HEK293 (cell line): ENCODE measurements at regions not wholly inside any gene's neighbourhood (a gene's known extent, or its start where the extent isn't known, plus 50 kb on each side); places are given as distances from the start of the nearest gene placed in this dataset.

Experiments
- CTCF ChIA-PET: fragments of 350-600 bp; formaldehyde crosslinking; extraction: SDS; loops from one replicate; lab custom pipeline; 2021; ENCODE audit warnings: antibody characterized with exemption; lab: Yijun Ruan, JAX
- POLR2A ChIA-PET: fragments of 300-600 bp; formaldehyde crosslinking; extraction: SDS; loops from one replicate; lab custom pipeline; 2020; ENCODE audit warnings: antibody characterized with exemption, inconsistent platforms; lab: Yijun Ruan, JAX
- H3K27ac ChIP-seq: fragments of 200-500 bp; sonication (Bioruptor generic); 2 replicates; pipeline ENCODE4 v1.5.1; 2014; ENCODE audit warnings: low read depth, low read length, control low read depth, inconsistent platforms; ENCODE audit errors: extremely low read depth
- H3K36me3 ChIP-seq, 2 experiments: fragments of 200-500 bp in 1 of 2; sonication (Bioruptor generic) in 1 of 2; 1 replicate in 1 of 2; 2 replicates in 1 of 2; pipeline ENCODE4 v1.5.1; 2014 to 2017; ENCODE audit warnings: inconsistent platforms in 2 of 2, low read length in 2 of 2; ENCODE audit not compliant: control insufficient read depth in 2 of 2, insufficient read depth in 1 of 2
- H3K4me1 ChIP-seq: fragments of 200-500 bp; sonication (Bioruptor generic); 2 replicates; pipeline ENCODE4 v1.5.1; 2014; ENCODE audit warnings: mild to moderate bottlenecking, low read length, inconsistent platforms; ENCODE audit not compliant: control insufficient read depth, insufficient read depth
- H3K4me3 ChIP-seq: 2 replicates; pipeline ENCODE4 v1.5.1; 2011; ENCODE audit warnings: low read depth, mild to moderate bottlenecking, control low read depth, low read length, moderate library complexity
- H3K9me3 ChIP-seq: fragments of 200-500 bp; sonication (Bioruptor generic); 2 replicates; pipeline ENCODE4 v1.5.1; 2014; ENCODE audit warnings: low read depth, low read length, inconsistent platforms; ENCODE audit not compliant: control insufficient read depth, insufficient read depth
- KLF8 ChIP-seq: fragments of 450-650 bp; formaldehyde crosslinking; IDR thresholded peaks from 2 replicates; pipeline ENCODE4 v1.5.1; 2016; ENCODE audit warnings: missing biosample characterization, missing genetic modification characterization
- SALL2 ChIP-seq: fragments of 450-650 bp; formaldehyde crosslinking; IDR thresholded peaks from 2 replicates; pipeline ENCODE4 v1.5.0; 2017; ENCODE audit warnings: missing biosample characterization, mild to moderate bottlenecking, missing genetic modification characterization, borderline replicate concordance
- ZBTB17 ChIP-seq: fragments of 450-650 bp; formaldehyde crosslinking; IDR thresholded peaks from 2 replicates; pipeline ENCODE4 v1.5.1; 2016; ENCODE audit warnings: missing biosample characterization, missing genetic modification characterization
- ZIC2 ChIP-seq: fragments of 450-650 bp; formaldehyde crosslinking; IDR thresholded peaks from 2 replicates; pipeline ENCODE4 v1.5.1; 2016; ENCODE audit warnings: missing biosample characterization, missing genetic modification characterization
- ZNF121 ChIP-seq: fragments of 450-650 bp; formaldehyde crosslinking; IDR thresholded peaks from 2 replicates; pipeline ENCODE4 v1.5.1; 2016; ENCODE audit warnings: missing biosample characterization, missing genetic modification characterization
- ZNF155 ChIP-seq: fragments of 450-650 bp; formaldehyde crosslinking; IDR thresholded peaks from 2 replicates; pipeline ENCODE4 v1.5.1; 2016; ENCODE audit warnings: missing biosample characterization, missing genetic modification characterization
- ZNF2 ChIP-seq: fragments of 450-650 bp; formaldehyde crosslinking; IDR thresholded peaks from 2 replicates; pipeline ENCODE4 v1.5.1; 2016; ENCODE audit warnings: missing biosample characterization, missing genetic modification characterization
- ZNF37A ChIP-seq: fragments of 450-650 bp; IDR thresholded peaks from 2 replicates; pipeline ENCODE4 v1.5.1; 2018; ENCODE audit warnings: missing biosample characterization, missing genetic modification characterization
- ZNF555 ChIP-seq: fragments of 450-650 bp; formaldehyde crosslinking; conservative IDR thresholded peaks from 2 replicates; pipeline ENCODE4 v1.5.1; 2017; ENCODE audit warnings: missing biosample characterization, mild to moderate bottlenecking, missing genetic modification characterization, inconsistent platforms
- ZNF623 ChIP-seq: fragments of 450-650 bp; formaldehyde crosslinking; IDR thresholded peaks from 2 replicates; pipeline ENCODE4 v1.5.1; 2016; ENCODE audit warnings: missing biosample characterization, missing genetic modification characterization
- ZNF624 ChIP-seq: fragments of 450-650 bp; formaldehyde crosslinking; IDR thresholded peaks from 2 replicates; pipeline ENCODE4 v1.5.1; 2017; ENCODE audit warnings: missing biosample characterization, missing genetic modification characterization
- ZNF654 ChIP-seq: fragments of 450-650 bp; formaldehyde crosslinking; IDR thresholded peaks from 2 replicates; pipeline ENCODE4 v1.5.1; 2016; ENCODE audit warnings: low read depth, missing biosample characterization, missing genetic modification characterization
- ZNF660 ChIP-seq: fragments of 450-650 bp; IDR thresholded peaks from 2 replicates; pipeline ENCODE4 v1.5.1; 2018; ENCODE audit warnings: missing biosample characterization, mild to moderate bottlenecking, missing genetic modification characterization
- ZNF664 ChIP-seq: fragments of 450-650 bp; formaldehyde crosslinking; IDR thresholded peaks from 2 replicates; pipeline ENCODE4 v1.5.1; 2016; ENCODE audit warnings: missing biosample characterization, missing genetic modification characterization
- ZNF701 ChIP-seq: fragments of 450-650 bp; formaldehyde crosslinking; IDR thresholded peaks from 2 replicates; pipeline ENCODE4 v1.5.1; 2016; ENCODE audit warnings: missing biosample characterization, missing genetic modification characterization
- ZNF747 ChIP-seq: fragments of 450-650 bp; formaldehyde crosslinking; IDR thresholded peaks from 2 replicates; pipeline ENCODE4 v1.5.1; 2016; ENCODE audit warnings: missing biosample characterization, missing genetic modification characterization
- ZNF776 ChIP-seq: fragments of 450-650 bp; formaldehyde crosslinking; IDR thresholded peaks from 2 replicates; pipeline ENCODE4 v1.5.0; 2017; ENCODE audit warnings: missing biosample characterization, missing genetic modification characterization, borderline replicate concordance
- ZNF791 ChIP-seq: fragments of 450-650 bp; formaldehyde crosslinking; IDR thresholded peaks from 2 replicates; pipeline ENCODE4 v1.5.1; 2016; ENCODE audit warnings: missing biosample characterization, missing genetic modification characterization
- TF ChIP-seq, protein P1 (sequence below): IDR thresholded peaks from 2 replicates; pipeline ENCODE4 v1.6.1; 2011; ENCODE audit warnings: mild to moderate bottlenecking, low read depth, low read length, borderline replicate concordance
- TF ChIP-seq, protein P2 (sequence below): fragments of 450-650 bp; formaldehyde crosslinking; IDR thresholded peaks from 2 replicates; pipeline ENCODE4 v1.5.1; 2017; ENCODE audit warnings: missing biosample characterization, missing genetic modification characterization
- TF ChIP-seq, protein P3 (sequence below): fragments of 450-650 bp; formaldehyde crosslinking; IDR thresholded peaks from 2 replicates; pipeline ENCODE4 v1.5.1; 2016; ENCODE audit warnings: missing biosample characterization, missing genetic modification characterization
- TF ChIP-seq, protein P4 (sequence below): fragments of 450-650 bp; formaldehyde crosslinking; IDR thresholded peaks from 2 replicates; pipeline ENCODE4 v1.5.1; 2016; ENCODE audit warnings: missing biosample characterization, missing genetic modification characterization
- TF ChIP-seq, protein P5 (sequence below): fragments of 450-650 bp; formaldehyde crosslinking; IDR thresholded peaks from 2 replicates; pipeline ENCODE4 v1.5.1; 2016; ENCODE audit warnings: missing biosample characterization, missing genetic modification characterization

DNA sequence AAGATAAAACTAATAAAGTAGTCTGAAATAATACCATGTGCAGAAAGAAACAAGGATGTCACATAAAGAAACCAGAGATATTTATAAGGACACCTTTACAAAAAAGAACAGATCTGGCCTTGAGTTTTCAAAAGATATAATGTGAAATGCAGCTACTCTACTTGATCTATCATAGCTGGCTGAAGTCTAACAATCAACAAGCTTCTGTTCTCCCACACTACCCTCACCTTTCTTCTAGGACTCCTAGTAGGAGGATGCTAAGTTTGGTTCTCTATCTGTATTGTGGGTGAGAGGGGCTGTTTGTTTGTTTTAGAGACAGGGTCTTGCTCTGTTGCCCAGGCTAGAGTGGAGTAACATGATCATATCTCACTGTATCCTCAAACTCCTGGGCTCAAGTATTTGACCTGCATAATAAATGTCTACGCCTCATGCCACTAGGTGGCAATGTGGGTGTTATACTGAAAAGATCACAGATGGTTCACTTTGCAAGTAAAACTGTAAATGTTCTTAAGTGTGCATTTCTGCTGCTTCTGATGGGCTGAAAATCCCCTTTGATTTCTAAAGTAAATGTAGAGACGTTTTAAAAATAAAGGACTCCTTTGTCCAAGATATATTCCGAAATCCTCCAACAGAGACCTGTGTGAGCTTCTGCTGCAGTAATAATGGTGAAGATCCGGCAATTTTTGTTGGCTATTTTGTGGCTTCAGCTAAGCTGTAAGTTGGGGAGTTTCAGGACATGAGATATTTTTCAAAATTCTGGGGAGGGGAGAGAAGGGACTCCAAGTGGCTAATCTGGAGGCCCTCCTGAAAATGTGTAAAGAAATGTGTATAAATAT is 269.3 kb downstream of the DAD1 start:
- POLR2A ChIA-PET = interaction anchor here (0.6 kb wide), 1 partner anchor 1977 kb away, joined by 3 read pairs; no protein-coding TSS in a partner anchor

More for the DNA sequence above, 269.3 kb downstream of the DAD1 start:
- CTCF ChIA-PET = interaction anchor here (0.5 to 6.0 kb wide), 45 partner anchors 9 to 341 kb away, joined by 3 to 73 read pairs (median 5); no protein-coding TSS in a partner anchor
- Histone ChIP-seq H3K36me3 (no peaks in the 10 kb centered on the region), H3K9me3 (no peaks in the 10 kb centered on the region), H3K27ac (no peak overlapping the region), H3K4me1 (no peaks in the 10 kb centered on the region), H3K4me3 (no peak overlapping the region)
- TF ChIP-seq ZNF791 (no peak), KLF8 (tag by site-specific recombination) (no peak), ZNF664 (tag by site-specific recombination) (peak; percentile 73; the same call in 1 of the 2 replicates), ZNF776 (tag by site-specific recombination) (no peak), ZNF155 (no peak), ZNF660 (tag by site-specific recombination) (0 out of 2 replicates have a peak, but pooled peaks have one; percentile 30), ZNF37A (no peak), ZNF121 (peak; percentile 94), ZNF555 (tag by site-specific recombination) (no peak), ZNF2 (tag by site-specific recombination) (0 out of 2 replicates have a peak, but pooled peaks have one; percentile 41), SALL2 (tag by site-specific recombination) (no peak), ZBTB17 (tag by site-specific recombination) (peak; percentile 33; the same call in 1 of the 2 replicates), ZNF701 (tag by site-specific recombination) (no peak), ZIC2 (tag by site-specific recombination) (no peak), ZNF623 (tag by site-specific recombination) (no peak), ZNF747 (no peak), ZNF654 (tag by site-specific recombination) (peak; percentile 72), ZNF624 (no peak)
- TF ChIP-seq, protein P1, sequence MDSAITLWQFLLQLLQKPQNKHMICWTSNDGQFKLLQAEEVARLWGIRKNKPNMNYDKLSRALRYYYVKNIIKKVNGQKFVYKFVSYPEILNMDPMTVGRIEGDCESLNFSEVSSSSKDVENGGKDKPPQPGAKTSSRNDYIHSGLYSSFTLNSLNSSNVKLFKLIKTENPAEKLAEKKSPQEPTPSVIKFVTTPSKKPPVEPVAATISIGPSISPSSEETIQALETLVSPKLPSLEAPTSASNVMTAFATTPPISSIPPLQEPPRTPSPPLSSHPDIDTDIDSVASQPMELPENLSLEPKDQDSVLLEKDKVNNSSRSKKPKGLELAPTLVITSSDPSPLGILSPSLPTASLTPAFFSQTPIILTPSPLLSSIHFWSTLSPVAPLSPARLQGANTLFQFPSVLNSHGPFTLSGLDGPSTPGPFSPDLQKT = no peak
- TF ChIP-seq, protein P2, sequence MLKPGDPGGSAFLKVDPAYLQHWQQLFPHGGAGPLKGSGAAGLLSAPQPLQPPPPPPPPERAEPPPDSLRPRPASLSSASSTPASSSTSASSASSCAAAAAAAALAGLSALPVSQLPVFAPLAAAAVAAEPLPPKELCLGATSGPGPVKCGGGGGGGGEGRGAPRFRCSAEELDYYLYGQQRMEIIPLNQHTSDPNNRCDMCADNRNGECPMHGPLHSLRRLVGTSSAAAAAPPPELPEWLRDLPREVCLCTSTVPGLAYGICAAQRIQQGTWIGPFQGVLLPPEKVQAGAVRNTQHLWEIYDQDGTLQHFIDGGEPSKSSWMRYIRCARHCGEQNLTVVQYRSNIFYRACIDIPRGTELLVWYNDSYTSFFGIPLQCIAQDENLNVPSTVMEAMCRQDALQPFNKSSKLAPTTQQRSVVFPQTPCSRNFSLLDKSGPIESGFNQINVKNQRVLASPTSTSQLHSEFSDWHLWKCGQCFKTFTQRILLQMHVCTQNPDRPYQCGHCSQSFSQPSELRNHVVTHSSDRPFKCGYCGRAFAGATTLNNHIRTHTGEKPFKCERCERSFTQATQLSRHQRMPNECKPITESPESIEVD = no peak
- TF ChIP-seq, protein P3, sequence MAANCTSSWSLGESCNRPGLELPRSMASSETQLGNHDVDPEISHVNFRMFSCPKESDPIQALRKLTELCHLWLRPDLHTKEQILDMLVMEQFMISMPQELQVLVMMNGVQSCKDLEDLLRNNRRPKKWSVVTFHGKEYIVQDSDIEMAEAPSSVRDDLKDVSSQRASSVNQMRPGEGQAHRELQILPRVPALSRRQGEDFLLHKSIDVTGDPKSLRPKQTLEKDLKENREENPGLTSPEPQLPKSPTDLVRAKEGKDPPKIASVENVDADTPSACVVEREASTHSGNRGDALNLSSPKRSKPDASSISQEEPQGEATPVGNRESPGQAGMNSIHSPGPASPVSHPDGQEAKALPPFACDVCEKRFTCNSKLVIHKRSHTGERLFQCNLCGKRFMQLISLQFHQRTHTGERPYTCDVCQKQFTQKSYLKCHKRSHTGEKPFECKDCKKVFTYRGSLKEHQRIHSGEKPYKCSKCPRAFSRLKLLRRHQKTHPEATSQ = no peak
- TF ChIP-seq, protein P4, sequence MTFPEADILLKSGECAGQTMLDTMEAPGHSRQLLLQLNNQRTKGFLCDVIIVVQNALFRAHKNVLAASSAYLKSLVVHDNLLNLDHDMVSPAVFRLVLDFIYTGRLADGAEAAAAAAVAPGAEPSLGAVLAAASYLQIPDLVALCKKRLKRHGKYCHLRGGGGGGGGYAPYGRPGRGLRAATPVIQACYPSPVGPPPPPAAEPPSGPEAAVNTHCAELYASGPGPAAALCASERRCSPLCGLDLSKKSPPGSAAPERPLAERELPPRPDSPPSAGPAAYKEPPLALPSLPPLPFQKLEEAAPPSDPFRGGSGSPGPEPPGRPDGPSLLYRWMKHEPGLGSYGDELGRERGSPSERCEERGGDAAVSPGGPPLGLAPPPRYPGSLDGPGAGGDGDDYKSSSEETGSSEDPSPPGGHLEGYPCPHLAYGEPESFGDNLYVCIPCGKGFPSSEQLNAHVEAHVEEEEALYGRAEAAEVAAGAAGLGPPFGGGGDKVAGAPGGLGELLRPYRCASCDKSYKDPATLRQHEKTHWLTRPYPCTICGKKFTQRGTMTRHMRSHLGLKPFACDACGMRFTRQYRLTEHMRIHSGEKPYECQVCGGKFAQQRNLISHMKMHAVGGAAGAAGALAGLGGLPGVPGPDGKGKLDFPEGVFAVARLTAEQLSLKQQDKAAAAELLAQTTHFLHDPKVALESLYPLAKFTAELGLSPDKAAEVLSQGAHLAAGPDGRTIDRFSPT (tag by site-specific recombination) = no peak
- TF ChIP-seq, protein P5, sequence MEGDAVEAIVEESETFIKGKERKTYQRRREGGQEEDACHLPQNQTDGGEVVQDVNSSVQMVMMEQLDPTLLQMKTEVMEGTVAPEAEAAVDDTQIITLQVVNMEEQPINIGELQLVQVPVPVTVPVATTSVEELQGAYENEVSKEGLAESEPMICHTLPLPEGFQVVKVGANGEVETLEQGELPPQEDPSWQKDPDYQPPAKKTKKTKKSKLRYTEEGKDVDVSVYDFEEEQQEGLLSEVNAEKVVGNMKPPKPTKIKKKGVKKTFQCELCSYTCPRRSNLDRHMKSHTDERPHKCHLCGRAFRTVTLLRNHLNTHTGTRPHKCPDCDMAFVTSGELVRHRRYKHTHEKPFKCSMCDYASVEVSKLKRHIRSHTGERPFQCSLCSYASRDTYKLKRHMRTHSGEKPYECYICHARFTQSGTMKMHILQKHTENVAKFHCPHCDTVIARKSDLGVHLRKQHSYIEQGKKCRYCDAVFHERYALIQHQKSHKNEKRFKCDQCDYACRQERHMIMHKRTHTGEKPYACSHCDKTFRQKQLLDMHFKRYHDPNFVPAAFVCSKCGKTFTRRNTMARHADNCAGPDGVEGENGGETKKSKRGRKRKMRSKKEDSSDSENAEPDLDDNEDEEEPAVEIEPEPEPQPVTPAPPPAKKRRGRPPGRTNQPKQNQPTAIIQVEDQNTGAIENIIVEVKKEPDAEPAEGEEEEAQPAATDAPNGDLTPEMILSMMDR = peak; percentile 31; the same call in 1 of the 2 replicates
